ENCODE measurements at regions not wholly inside any gene's neighbourhood (a gene's known extent, or its start where the extent isn't known, plus 50 kb on each side); places are given as distances from the start of the nearest gene placed in this dataset.

GRCh38 chr9:102295188-102295587 is 556.7 kb upstream of the GRIN3A start:
- TF ChIP-seq, protein P1, sequence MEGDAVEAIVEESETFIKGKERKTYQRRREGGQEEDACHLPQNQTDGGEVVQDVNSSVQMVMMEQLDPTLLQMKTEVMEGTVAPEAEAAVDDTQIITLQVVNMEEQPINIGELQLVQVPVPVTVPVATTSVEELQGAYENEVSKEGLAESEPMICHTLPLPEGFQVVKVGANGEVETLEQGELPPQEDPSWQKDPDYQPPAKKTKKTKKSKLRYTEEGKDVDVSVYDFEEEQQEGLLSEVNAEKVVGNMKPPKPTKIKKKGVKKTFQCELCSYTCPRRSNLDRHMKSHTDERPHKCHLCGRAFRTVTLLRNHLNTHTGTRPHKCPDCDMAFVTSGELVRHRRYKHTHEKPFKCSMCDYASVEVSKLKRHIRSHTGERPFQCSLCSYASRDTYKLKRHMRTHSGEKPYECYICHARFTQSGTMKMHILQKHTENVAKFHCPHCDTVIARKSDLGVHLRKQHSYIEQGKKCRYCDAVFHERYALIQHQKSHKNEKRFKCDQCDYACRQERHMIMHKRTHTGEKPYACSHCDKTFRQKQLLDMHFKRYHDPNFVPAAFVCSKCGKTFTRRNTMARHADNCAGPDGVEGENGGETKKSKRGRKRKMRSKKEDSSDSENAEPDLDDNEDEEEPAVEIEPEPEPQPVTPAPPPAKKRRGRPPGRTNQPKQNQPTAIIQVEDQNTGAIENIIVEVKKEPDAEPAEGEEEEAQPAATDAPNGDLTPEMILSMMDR (IDR thresholded peaks at IDR 0.05), result no peak
- TF ChIP-seq POLR2A (IDR thresholded peaks at IDR 0.05) (no peak), POLR2AphosphoS5 (IDR thresholded peaks at IDR 0.05) (no peak), EP300 (IDR thresholded peaks at IDR 0.05) (no peak)
